ENCODE measurements at regions not wholly inside any gene's neighbourhood (a gene's known extent, or its start where the extent isn't known, plus 50 kb on each side); places are given as distances from the start of the nearest gene placed in this dataset.

- Histone ChIP-seq H3K4me3 (replicated peaks in 1 of 3; ENCODE audit: low read depth in 2 of 3, low read length in 3 of 3) (no peak overlapping the region), H3K4me1 (ENCODE audit: control insufficient read depth in 1 of 2, insufficient read depth in 2 of 2, low read length in 2 of 2) (no peaks in the 10 kb centered on the region), H3K27ac (ENCODE audit: low read depth in 1 of 2, low read length in 2 of 2) (no peak overlapping the region), H3K27me3 (ENCODE audit: control insufficient read depth in 2 of 2, insufficient read depth in 2 of 2, low read length in 2 of 2) (no peaks in the 10 kb centered on the region), H4K20me1 (ENCODE audit: insufficient read depth, low read length) (no peaks in the 10 kb centered on the region), H3K79me2 (ENCODE audit: insufficient read depth, low read length) (no peaks in the 10 kb centered on the region), H3K36me3 (replicated peaks in 1 of 2; ENCODE audit: control insufficient read depth in 1 of 2, insufficient read depth in 2 of 2, low read length in 2 of 2) (no peaks in the 10 kb centered on the region), H3K9ac (ENCODE audit: insufficient read depth, low read length, poor library complexity, severe bottlenecking) (no peak overlapping the region), H3K9me3 (replicated peaks in 1 of 2; ENCODE audit: control insufficient read depth in 1 of 2, insufficient read depth in 1 of 2, low read length in 2 of 2) (no peaks in the 10 kb centered on the region), H2AFZ (ENCODE audit: insufficient read depth, low read depth, low read length, poor library complexity, severe bottlenecking) (no peak overlapping the region), H3K4me2 (replicated peaks; ENCODE audit: extremely low read depth, low read length, poor library complexity, severe bottlenecking) (no peak overlapping the region)
- intact Hi-C loops (cut with micrococcal nuclease), result no loop called here
- DNase-seq, result no peak
- Mint-ChIP-seq H3K4me3 (no peak overlapping the region), H3K9me3 (peaks cover under 1 to 5% (median 3%) of the 10 kb centered on the region in 7 donors), H3K4me1 (no peaks in the 10 kb centered on the region), H3K27ac (no peak overlapping the region), H3K27me3 (ENCODE audit: low read depth in 3 of 3) (no peaks in the 10 kb centered on the region), H3K36me3 (no peaks in the 10 kb centered on the region)
- no peak for TF ChIP-seq CTCF (IDR thresholded peaks at IDR 0.05)
- WGBS (ENCODE audit: insufficient coverage), result no CpG with 5 or more reads among the region's 4 CpGs
Measured at GRCh38 chr3:75260-75659, 121.3 kb upstream of the CHL1 start.

- Histone ChIP-seq H3K4me1 (ENCODE audit: control insufficient read depth in 1 of 2, insufficient read depth in 2 of 2, low read length in 2 of 2) (no peaks in the 10 kb centered on the region), H4K20me1 (ENCODE audit: insufficient read depth, low read length) (no peaks in the 10 kb centered on the region), H3K4me3 (replicated peaks in 1 of 3; ENCODE audit: low read depth in 2 of 3, low read length in 3 of 3) (no peak overlapping the region), H2AFZ (ENCODE audit: insufficient read depth, low read depth, low read length, poor library complexity, severe bottlenecking) (no peak overlapping the region), H3K9ac (ENCODE audit: insufficient read depth, low read length, poor library complexity, severe bottlenecking) (no peak overlapping the region), H3K79me2 (ENCODE audit: insufficient read depth, low read length) (no peaks in the 10 kb centered on the region), H3K9me3 (replicated peaks in 1 of 2; ENCODE audit: control insufficient read depth in 1 of 2, insufficient read depth in 1 of 2, low read length in 2 of 2) (no peaks in the 10 kb centered on the region), H3K4me2 (replicated peaks; ENCODE audit: extremely low read depth, low read length, poor library complexity, severe bottlenecking) (no peak overlapping the region), H3K27ac (ENCODE audit: low read depth in 1 of 2, low read length in 2 of 2) (no peak overlapping the region), H3K27me3 (ENCODE audit: control insufficient read depth in 2 of 2, insufficient read depth in 2 of 2, low read length in 2 of 2) (no peaks in the 10 kb centered on the region), H3K36me3 (replicated peaks in 1 of 2; ENCODE audit: control insufficient read depth in 1 of 2, insufficient read depth in 2 of 2, low read length in 2 of 2) (no peaks in the 10 kb centered on the region)
- no peak overlapping the region for H3K27ac Mint-ChIP-seq
- H3K36me3 Mint-ChIP-seq, result no peaks in the 10 kb centered on the region
- no peak overlapping the region for H3K4me3 Mint-ChIP-seq
- TF ChIP-seq CTCF (IDR thresholded peaks at IDR 0.05), result no peak
- no peak for DNase-seq
- no peaks in the 10 kb centered on the region for H3K27me3 Mint-ChIP-seq (ENCODE audit: low read depth in 3 of 3)
- H3K4me1 Mint-ChIP-seq, result no peaks in the 10 kb centered on the region
- intact Hi-C loops (cut with micrococcal nuclease), result no loop called here
- WGBS (ENCODE audit: insufficient coverage), result no CpG with 5 or more reads among the region's 2 CpGs
- H3K9me3 Mint-ChIP-seq, result peaks cover 2 to 12% (median 3%) of the 10 kb centered on the region in 7 donors
Measured at GRCh38 chr3:79542-79941, 117.0 kb upstream of the CHL1 start.
